ENCODE measurements at regions not wholly inside any gene's neighbourhood (a gene's known extent, or its start where the extent isn't known, plus 50 kb on each side); places are given as distances from the start of the nearest gene placed in this dataset.

DNA sequence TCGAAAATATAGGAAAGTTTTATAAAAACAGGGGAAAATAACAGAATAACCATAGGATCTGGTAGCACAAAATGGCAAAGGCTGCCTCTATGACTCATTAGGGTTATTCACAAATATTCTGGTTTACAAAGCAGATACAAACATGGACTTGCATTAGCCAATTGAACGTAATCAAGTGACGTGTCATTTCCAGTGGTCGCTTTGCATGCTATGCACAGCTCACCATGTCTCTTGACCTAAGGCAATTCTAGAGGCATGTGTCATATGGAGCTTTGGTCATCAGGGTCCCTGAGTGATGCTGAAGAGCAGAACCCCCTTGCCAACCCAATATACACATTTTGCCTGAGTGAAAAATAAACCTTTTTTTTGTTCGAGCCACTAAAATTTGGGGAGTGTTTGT lies 158.8 kb downstream of the TMEM161B start:
- no peak for TF ChIP-seq EZH2 (IDR thresholded peaks at IDR 0.05; ENCODE audit: borderline replicate concordance, low read depth, low read length, poor library complexity, severe bottlenecking)
- TF ChIP-seq, protein P1, sequence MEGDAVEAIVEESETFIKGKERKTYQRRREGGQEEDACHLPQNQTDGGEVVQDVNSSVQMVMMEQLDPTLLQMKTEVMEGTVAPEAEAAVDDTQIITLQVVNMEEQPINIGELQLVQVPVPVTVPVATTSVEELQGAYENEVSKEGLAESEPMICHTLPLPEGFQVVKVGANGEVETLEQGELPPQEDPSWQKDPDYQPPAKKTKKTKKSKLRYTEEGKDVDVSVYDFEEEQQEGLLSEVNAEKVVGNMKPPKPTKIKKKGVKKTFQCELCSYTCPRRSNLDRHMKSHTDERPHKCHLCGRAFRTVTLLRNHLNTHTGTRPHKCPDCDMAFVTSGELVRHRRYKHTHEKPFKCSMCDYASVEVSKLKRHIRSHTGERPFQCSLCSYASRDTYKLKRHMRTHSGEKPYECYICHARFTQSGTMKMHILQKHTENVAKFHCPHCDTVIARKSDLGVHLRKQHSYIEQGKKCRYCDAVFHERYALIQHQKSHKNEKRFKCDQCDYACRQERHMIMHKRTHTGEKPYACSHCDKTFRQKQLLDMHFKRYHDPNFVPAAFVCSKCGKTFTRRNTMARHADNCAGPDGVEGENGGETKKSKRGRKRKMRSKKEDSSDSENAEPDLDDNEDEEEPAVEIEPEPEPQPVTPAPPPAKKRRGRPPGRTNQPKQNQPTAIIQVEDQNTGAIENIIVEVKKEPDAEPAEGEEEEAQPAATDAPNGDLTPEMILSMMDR (conservative IDR thresholded peaks at IDR 0.05; ENCODE audit: low read depth, low read length): no peak

Measured in A673 (cell line).